Spinal cord (tissue), 9 donors: ENCODE measurements at regions not wholly inside any gene's neighbourhood (a gene's known extent, or its start where the extent isn't known, plus 50 kb on each side); places are given as distances from the start of the nearest gene placed in this dataset.
A peak's percentile ranks its signal among the peaks of the same experiment; 100 is the strongest.

Experiments used
- DNase-seq, 6 donors: peaks; one replicate each; pipeline versions ENCODE4 v3.0.0 to v3.0.0-alpha.2; 2013 to 2015; ENCODE audit warnings: low spot score in 6 of 6, low read depth in 4 of 6
- H3K27ac ChIP-seq: one replicate; pipeline ENCODE4 v1.5.1; 2013; ENCODE audit warnings: low read depth, low read length, control low read depth
- H3K27me3 ChIP-seq: one replicate; pipeline ENCODE4 v1.6.1; 2013; ENCODE audit warnings: low read length; ENCODE audit not compliant: control insufficient read depth, insufficient read depth
- H3K36me3 ChIP-seq: one replicate; pipeline ENCODE4 v1.6.1; 2013; ENCODE audit warnings: low read length; ENCODE audit not compliant: control insufficient read depth, insufficient read depth
- H3K4me1 ChIP-seq: one replicate; pipeline ENCODE4 v1.6.1; 2013; ENCODE audit warnings: low read length; ENCODE audit not compliant: control insufficient read depth, insufficient read depth
- H3K4me3 ChIP-seq: one replicate; pipeline ENCODE4 v1.5.1; 2013; ENCODE audit warnings: low read depth, low read length, control low read depth
- H3K9me3 ChIP-seq: one replicate; pipeline ENCODE4 v1.6.1; 2013; ENCODE audit warnings: low read length; ENCODE audit not compliant: control insufficient read depth, insufficient read depth
- WGBS: methylation state at CpG from one replicate; pipeline ENCODE4 v1.1.5; 2013; ENCODE audit warnings: missing lambda C conversion rate; ENCODE audit not compliant: insufficient coverage; 5-methylcytosine and 5-hydroxymethylcytosine counted together
- donor health status: healthy.

DNA sequence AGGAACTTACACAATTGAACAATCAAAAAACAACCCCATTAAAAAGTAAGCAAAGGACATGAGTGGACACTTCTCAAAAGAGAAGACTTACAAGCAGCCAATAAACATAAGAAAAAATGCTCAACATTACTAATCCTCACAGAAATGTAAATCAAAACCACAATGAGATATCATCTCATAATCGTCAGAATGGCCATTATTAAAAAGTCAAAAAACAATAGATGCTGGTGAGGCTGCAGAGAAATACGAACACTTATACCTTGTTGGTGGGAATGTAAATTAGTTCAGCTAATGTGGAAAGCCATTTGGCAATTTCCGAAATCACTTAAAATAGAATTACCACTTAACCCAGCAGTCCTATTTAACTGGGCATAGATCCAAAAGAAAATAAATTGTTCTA, 301.9 kb upstream of the KCNJ16 start:
- Histone ChIP-seq H3K27me3 (no peaks in the 10 kb centered on the region), H3K4me1 (no peaks in the 10 kb centered on the region), H3K9me3 (no peaks in the 10 kb centered on the region), H3K27ac (no peak overlapping the region), H3K36me3 (no peaks in the 10 kb centered on the region), H3K4me3 (no peak overlapping the region)
- no peak for DNase-seq
- WGBS = no CpG with 5 or more reads among the region's 3 CpGs

DNA sequence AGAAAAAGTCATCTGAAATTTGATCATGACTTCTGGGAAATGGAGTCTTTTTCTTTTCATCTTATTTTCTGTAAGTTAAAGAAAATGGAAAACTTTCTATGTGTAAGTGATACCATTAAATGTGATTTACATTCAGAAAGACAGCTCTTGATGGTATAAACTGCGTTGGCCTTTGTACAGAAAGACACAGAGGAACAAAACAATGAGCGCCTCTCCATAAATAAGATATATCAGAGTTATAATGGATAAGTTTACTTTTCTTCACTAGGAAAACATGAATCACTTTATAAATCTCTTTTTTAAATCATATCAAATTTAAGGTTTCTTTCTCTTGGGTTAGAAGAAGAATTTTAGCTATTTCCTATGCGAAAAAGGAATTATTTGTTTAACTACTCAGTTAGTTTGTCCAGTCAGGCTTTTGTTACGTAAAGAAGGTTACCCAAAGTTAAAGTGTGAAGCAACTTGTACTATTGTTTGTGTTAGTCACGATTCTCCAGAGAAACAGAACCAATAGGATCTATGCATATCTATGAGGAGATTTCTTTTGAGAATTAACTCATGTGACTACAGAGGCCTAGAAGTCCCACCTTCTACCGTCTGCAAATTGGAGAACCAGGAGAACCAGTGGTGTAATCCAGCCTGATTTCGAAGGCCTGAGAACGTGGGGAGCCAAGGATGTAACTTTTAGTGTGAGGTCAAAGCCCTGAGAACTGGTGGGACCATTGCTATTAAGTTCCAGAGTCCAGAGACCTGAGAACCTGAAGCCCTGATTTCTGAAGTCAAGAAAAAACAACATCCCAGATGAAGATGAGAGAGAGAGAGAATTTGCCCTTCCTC, 295.4 kb upstream of the KCNJ16 start:
- H3K27me3 ChIP-seq = no peaks in the 10 kb centered on the region
- peaks cover 5% of the 10 kb centered on the region for H3K9me3 ChIP-seq
- no peak overlapping the region for H3K4me3 ChIP-seq
- no peaks in the 10 kb centered on the region for H3K4me1 ChIP-seq
- WGBS = 94% methylated on average over 4 of the region's 8 CpGs
- DNase-seq = no peak
- H3K36me3 ChIP-seq = no peaks in the 10 kb centered on the region
- H3K27ac ChIP-seq = no peak overlapping the region

DNA sequence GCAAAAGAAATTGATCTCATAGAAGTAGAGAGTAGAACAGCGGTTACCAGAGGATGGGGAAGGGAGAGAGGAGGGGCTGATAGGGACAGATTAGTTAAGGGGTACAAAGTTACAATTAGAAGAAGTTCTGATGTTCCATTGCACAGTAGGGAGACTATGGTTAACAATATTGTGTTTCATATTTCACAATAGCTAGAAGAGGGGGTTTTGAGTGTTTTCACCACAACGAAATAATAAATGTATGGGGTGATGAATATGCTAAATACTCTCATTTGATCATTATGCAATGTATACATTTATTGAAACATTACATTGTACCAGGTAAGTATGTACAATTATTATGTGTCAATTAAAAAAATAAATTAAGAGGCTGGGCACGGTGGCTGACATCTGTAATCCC, 291.2 kb upstream of the KCNJ16 start:
- DNase-seq = no peak
- no peak overlapping the region for H3K4me3 ChIP-seq
- H3K4me1 ChIP-seq = no peaks in the 10 kb centered on the region
- no peaks in the 10 kb centered on the region for H3K36me3 ChIP-seq
- H3K27me3 ChIP-seq = no peaks in the 10 kb centered on the region
- WGBS = 100% methylated on average over 1 of the region's 3 CpGs
- H3K27ac ChIP-seq = no peak overlapping the region
- H3K9me3 ChIP-seq = peaks cover 5% of the 10 kb centered on the region

DNA sequence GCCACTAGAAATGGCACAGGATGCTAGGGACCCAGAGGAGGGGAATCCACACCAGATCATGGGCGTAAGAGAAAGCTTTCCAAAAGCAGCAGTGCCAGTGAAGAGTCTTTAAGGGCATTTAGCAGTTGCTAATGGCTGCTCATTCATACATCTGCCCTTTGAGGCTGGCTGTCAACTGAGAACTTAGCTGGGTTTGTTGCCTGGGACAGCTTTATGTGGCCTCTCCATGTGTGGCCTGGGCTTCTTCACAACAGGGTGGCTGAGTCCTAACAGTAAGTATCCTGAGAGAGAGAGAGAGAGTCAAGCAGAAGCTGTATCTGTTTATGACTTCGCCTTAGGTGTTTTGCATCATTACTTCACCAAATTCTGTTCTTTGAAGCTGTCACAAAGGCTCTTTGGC, 286.1 kb upstream of the KCNJ16 start:
- DNase-seq = no peak
- no peaks in the 10 kb centered on the region for H3K36me3 ChIP-seq
- H3K27ac ChIP-seq = no peak overlapping the region
- H3K27me3 ChIP-seq = no peaks in the 10 kb centered on the region
- H3K4me1 ChIP-seq = no peaks in the 10 kb centered on the region
- H3K9me3 ChIP-seq = no peaks in the 10 kb centered on the region
- no peak overlapping the region for H3K4me3 ChIP-seq
- 80% methylated on average over 1 of the region's 2 CpGs for WGBS

DNA sequence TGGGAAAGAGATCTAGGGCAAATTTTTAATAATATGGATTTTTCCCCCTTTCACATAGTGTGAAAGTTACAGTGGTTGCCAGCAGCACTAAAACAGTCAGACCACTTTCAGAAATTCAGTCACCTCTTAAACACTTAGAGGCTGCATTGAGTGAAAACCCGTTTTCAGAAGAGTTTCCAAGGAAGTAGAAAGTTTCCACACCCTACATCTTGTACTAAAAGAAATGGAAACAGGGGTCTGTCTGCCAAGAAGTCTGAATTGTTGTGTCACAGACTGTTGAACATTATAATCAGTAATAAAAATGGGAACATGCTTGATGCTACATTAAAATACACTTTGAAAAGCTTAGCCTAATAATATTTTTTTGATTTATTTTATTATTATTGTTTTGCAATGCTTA, 278.9 kb upstream of the KCNJ16 start:
- Histone ChIP-seq H3K4me1 (no peaks in the 10 kb centered on the region), H3K27ac (no peak overlapping the region), H3K4me3 (no peak overlapping the region), H3K9me3 (no peaks in the 10 kb centered on the region), H3K36me3 (no peaks in the 10 kb centered on the region), H3K27me3 (no peaks in the 10 kb centered on the region)
- no CpG with 5 or more reads among the region's 1 CpG for WGBS
- peak in 1 of 6 donors; percentile 18 for DNase-seq

DNA sequence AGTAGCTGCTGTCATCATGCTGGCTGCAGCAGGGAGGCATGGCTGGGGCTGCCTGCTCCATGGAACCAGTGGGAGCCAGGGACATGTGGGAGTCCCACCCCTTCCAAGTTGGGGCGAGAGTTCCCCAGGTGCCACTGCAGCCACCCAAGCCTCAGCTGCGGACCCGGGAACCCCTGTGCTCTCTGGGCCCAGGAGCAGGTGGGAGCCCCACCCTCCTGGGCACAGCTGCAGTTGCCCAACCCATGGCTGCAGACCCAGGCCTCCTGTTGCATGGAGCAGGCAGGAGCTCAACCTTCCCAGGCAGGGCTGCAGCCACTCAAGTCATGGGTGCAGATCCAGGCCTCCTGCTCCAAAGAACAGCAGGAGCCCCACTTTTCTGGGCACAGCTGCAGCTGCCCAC, 274.2 kb upstream of the KCNJ16 start:
- H3K4me1 ChIP-seq = peaks cover 5% of the 10 kb centered on the region
- no peaks in the 10 kb centered on the region for H3K36me3 ChIP-seq
- no peak overlapping the region for H3K4me3 ChIP-seq
- no peaks in the 10 kb centered on the region for H3K27me3 ChIP-seq
- DNase-seq = no peak
- 100% methylated on average over 3 of the region's 3 CpGs for WGBS
- H3K9me3 ChIP-seq = peaks cover 3% of the 10 kb centered on the region
- H3K27ac ChIP-seq = no peak overlapping the region

DNA sequence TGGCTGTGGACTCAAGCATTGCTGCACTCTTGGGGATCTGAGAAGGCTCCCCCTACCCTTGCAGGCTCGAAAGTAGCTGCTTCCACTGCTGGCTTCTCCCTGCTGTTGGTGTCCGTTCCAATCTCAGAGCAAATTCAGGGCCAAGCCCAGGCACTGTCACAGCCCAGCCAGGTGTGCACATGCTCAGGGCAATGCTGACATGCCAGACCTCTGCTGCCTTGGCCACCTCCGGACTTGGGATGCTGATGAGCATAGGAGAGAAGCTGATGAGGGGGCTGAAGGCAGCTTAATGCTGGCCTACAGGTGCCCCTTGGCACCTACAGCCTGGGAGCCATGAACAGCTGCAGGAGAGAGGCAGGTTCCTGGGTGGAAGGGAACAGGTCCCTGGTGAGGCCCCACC, 273.7 kb upstream of the KCNJ16 start:
- 90% methylated on average over 3 of the region's 3 CpGs for WGBS
- H3K27me3 ChIP-seq = no peaks in the 10 kb centered on the region
- H3K4me3 ChIP-seq = no peak overlapping the region

DNA sequence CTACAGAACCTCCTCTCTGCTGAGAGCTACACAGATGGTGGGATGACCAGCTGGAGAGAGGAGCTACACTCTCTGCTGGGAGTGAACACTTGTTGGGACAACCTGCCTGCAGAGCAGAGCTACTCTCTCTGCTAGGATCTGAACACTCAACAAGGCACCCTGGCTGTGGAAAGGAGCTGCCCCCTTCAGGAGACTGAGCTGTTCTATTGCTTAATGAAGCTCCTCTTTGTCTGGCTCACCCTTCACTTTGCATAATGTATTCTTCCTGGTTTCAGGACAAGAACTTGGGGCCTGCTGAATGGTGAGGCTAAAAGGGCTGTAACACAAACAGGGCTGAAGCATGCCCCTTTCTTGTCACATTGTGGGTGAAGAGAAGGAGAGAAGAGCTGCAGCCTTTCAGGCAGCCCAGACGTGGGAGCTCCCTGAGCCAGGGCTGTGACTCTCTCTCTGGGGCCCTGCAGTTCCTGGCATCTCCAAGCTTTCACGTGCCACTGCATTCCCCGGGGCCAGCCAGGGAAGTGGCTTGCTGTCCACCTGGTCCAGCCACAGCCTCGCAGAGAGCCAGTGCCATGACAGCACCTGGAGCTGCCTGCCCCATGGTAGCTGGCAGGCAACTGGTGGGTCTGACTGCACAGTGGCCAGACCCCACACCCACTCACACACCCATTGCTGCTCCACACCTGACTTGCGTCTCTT, 272.8 kb upstream of the KCNJ16 start:
- no peak for DNase-seq
- no peak overlapping the region for H3K27ac ChIP-seq
- WGBS = 90% methylated on average over 5 of the region's 5 CpGs
- no peaks in the 10 kb centered on the region for H3K36me3 ChIP-seq
- peaks cover 5% of the 10 kb centered on the region for H3K4me1 ChIP-seq
- H3K4me3 ChIP-seq = no peak overlapping the region
- H3K9me3 ChIP-seq = peaks cover 3% of the 10 kb centered on the region
- no peaks in the 10 kb centered on the region for H3K27me3 ChIP-seq

More for the DNA sequence above, 273.7 kb upstream of the KCNJ16 start:
- no peak for DNase-seq
- peaks cover 5% of the 10 kb centered on the region for H3K4me1 ChIP-seq
- H3K9me3 ChIP-seq = peaks cover 3% of the 10 kb centered on the region
- no peak overlapping the region for H3K27ac ChIP-seq
- no peaks in the 10 kb centered on the region for H3K36me3 ChIP-seq

DNA sequence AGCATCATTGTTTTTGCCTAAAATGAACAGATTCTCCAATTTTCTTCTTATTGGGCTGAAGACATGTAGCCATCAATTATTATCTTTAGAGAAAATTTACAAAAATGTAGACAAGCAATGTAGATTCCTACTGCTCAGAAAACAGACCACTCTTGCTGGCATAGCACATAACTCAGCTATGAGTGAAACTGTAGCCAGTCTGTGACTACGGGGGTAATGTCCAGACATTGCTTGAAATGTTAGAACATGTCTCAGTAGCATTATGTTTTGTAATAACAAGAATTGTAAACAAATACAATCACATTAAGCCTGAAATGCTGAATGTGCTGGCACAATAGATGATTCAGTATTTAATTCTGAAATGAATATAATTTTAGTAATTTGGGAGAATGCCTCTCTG, 265.7 kb upstream of the KCNJ16 start:
- no peak overlapping the region for H3K4me3 ChIP-seq
- no CpG with 5 or more reads among the region's 1 CpG for WGBS
- no peaks in the 10 kb centered on the region for H3K36me3 ChIP-seq
- H3K4me1 ChIP-seq = no peaks in the 10 kb centered on the region
- no peak overlapping the region for H3K27ac ChIP-seq
- no peaks in the 10 kb centered on the region for H3K27me3 ChIP-seq
- no peaks in the 10 kb centered on the region for H3K9me3 ChIP-seq
- DNase-seq = no peak
